Upper lobe of right lung (tissue), 1 donor: ENCODE measurements at regions not wholly inside any gene's neighbourhood (a gene's known extent, or its start where the extent isn't known, plus 50 kb on each side); places are given as distances from the start of the nearest gene placed in this dataset.
"Not testable (repeated sequence)": the region's sequence is repeated elsewhere in the genome, so short reads cannot be mapped to it uniquely, and the experiment has no call there.

ENCODE experiments used
- ATAC-seq: fragments of 200-7000 bp; cut with Tn5 transposase; one replicate; pipeline ENCODE4 v1.9.1; 2020; ENCODE audit warnings: mild to moderate bottlenecking, moderate library complexity
- DNase-seq: peaks from one replicate; pipeline ENCODE4 v3.0.0-alpha.2; 2020
- H3K27ac ChIP-seq: fragments of 200-600 bp; one replicate; pipeline ENCODE4 v1.8.0; 2022
- H3K27me3 ChIP-seq: fragments of 200-600 bp; one replicate; pipeline ENCODE4 v1.8.0; 2022; ENCODE audit warnings: mild to moderate bottlenecking
- H3K36me3 ChIP-seq: fragments of 200-600 bp; one replicate; pipeline ENCODE4 v1.8.0; 2022
- H3K4me1 ChIP-seq: fragments of 200-600 bp; one replicate; pipeline ENCODE4 v1.8.0; 2022
- H3K4me3 ChIP-seq: fragments of 200-600 bp; one replicate; pipeline ENCODE4 v1.8.0; 2022; ENCODE audit warnings: mild to moderate bottlenecking
- H3K9me3 ChIP-seq: fragments of 200-600 bp; one replicate; pipeline ENCODE4 v1.8.0; 2022
- CTCF ChIP-seq: fragments of 200-600 bp; IDR thresholded peaks from one replicate; pipeline ENCODE4 v1.8.0; 2022; ENCODE audit warnings: antibody characterized with exemption
- intact Hi-C: fragments of 100-400 bp; cut with DNase I; formaldehyde crosslinking; loops from one replicate; pipeline ENCODE4 v1.11.0; 2022
- donor health status: DM: no; HTN: yes; CAD: no; lungs with severe emphysema.

DNA sequence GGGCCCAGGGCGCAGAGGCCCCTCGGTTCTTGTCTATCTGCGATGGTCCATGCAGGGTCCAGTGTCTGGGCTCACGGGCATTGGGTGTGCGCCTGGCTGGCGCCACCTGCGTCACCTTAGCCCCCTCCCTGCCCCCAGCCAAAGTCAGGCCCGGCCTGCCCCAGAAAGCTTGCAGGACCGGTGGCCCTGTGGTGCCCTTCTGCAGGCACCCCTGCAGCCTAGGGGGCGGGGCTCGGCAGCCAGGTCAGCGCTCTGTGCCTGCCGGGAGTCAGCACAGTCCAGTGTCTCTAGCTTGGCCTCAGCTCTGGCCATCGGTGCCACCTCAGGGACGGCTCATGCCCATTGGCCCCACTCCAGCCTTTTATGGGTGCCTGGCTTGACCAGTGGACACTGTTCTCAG, 99.7 kb downstream of the TMEM121 start:
- H3K27me3 ChIP-seq, H3K36me3 ChIP-seq, DNase-seq, H3K4me3 ChIP-seq, ATAC-seq, intact Hi-C loops, H3K4me1 ChIP-seq, H3K9me3 ChIP-seq, H3K27ac ChIP-seq: not testable (repeated sequence)

DNA sequence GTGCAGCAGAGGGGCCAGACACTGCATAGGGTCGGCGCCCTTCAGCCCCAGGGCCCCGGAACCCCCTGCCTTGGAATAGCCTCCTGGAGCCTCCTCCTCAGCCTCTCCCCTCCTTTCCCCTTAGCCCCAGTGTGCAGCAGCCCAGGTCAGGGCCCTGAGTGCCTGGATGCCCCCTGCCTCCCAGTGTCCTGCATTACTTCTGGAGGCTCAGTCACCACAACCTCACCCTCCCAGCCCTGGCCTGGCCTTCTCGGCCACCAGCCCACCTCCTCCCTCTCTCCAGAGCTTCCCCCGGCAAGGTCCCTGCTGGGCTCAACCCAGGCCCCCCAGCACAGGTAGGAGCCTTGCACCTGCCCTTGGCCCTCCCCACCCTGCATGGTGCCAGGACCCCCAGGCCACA, 100.3 kb downstream of the TMEM121 start:
- H3K27ac ChIP-seq, H3K36me3 ChIP-seq, H3K4me1 ChIP-seq, H3K27me3 ChIP-seq, H3K4me3 ChIP-seq, H3K9me3 ChIP-seq, DNase-seq, intact Hi-C loops: not testable (repeated sequence)
- ATAC-seq = peak; percentile 5

DNA sequence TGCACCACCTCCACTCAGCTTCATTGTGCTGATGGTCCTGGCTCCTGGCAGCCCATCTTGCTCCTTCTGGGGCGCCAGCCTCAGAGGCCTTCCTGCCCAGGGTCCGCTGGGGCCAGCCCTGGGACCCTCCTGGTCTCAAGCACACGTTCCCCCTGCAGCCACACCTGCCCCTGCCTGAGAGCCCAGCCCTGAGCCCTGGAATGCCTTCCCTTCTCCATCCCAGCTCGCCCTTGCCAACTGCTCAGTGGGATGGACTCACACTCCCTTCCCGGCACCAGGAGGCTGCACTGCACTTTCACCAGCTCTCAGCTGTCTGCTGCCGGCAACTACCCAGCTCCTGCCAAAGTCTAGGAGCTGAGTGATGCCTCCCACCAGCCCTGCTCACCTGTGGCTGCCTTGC, 100.9 kb downstream of the TMEM121 start:
- not testable (repeated sequence) for ATAC-seq, DNase-seq

DNA sequence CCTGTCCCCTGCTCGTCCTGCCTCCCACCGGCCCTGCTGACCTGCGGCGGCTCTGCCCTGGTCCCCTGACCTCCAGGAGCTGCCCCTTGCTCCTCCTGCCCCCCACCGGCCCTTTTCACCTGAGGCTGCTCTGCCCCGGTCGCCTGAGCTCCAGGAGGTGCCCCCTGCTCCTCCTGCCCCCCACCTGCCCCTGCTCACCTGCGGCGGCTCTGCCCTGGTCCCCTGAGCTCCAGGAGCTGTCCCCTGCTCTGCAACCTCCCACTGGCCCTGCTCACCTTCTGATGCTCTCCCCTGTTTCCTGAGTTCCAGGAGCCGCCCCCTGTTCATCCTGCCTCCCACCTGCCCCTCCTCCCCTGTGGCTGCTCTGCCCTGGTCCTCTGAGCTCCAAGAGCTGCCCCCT, 101.3 kb downstream of the TMEM121 start:
- Histone ChIP-seq H3K4me3 (no peak overlapping the region), H3K4me1 (no peaks in the 10 kb centered on the region), H3K27ac (no peak overlapping the region), H3K27me3 (no peaks in the 10 kb centered on the region), H3K9me3 (no peaks in the 10 kb centered on the region), H3K36me3 (no peaks in the 10 kb centered on the region)
- ATAC-seq (no peak), DNase-seq (no peak)
- intact Hi-C loops = no loop called here
- no peak for TF ChIP-seq CTCF

More for the DNA sequence above, 100.9 kb downstream of the TMEM121 start:
- H3K27ac ChIP-seq, H3K27me3 ChIP-seq, intact Hi-C loops, H3K36me3 ChIP-seq, H3K9me3 ChIP-seq, H3K4me1 ChIP-seq, H3K4me3 ChIP-seq: not testable (repeated sequence)

DNA sequence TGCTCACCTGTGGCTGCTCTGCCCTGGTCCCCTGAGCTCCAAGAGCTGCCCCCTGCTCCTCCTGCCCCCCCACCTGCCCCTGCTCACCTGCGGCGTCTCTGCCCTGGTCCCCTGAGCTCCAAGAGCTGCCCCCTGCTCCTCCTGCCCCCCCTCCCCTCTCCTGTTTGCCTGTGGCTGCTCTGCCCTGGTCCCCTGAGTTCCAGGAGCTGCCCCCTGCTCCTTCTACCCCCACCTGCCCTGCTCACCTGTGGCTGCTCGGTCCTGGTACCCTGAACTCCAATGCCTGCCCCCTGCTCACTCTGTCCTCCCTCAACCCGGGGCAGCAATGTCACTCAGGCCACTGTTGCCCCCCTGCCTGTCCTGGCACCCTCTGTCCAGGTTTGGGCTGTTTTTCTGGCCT, 101.7 kb downstream of the TMEM121 start:
- H3K9me3 ChIP-seq, intact Hi-C loops, H3K4me1 ChIP-seq, H3K27me3 ChIP-seq, H3K4me3 ChIP-seq, H3K27ac ChIP-seq, ATAC-seq, DNase-seq, H3K36me3 ChIP-seq: not testable (repeated sequence)

DNA sequence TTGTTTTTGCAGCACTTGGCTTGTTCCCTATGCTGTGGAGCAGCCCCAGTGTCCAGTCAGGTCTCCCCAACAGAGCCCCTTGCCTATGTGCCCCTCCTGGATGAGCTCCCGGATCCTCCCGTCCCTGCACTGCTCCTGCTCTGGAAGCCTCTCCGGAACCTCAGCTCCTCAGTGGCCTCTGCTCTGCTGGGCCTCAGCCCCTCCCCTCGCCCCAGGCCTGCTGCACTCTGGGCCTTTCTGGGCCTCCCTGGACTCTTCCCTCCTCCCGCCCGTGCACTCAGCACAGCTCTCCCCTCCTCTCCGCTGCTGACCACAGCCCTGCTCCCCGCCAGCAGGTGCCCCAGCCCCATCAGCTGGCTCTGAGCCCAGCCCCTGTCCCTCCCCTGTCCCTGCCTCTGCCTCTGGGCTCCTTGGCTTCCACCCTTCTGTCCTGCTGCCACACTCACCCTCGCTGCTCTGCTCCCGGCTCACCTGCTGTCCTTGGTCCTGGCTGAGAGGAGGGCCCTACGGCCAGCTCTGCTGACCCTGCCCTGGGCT, 102.2 kb downstream of the TMEM121 start:
- peak; percentile 49 for ATAC-seq
- DNase-seq, intact Hi-C loops: not testable (repeated sequence)

GRCh38 chr14:105629091-105629885, 102.9 kb downstream of the TMEM121 start:
- peak; percentile 12 for ATAC-seq
- H3K9me3 ChIP-seq, H3K27me3 ChIP-seq, H3K36me3 ChIP-seq, intact Hi-C loops, DNase-seq, H3K4me3 ChIP-seq, H3K4me1 ChIP-seq, H3K27ac ChIP-seq: not testable (repeated sequence)

More for the DNA sequence above, 102.2 kb downstream of the TMEM121 start:
- not testable (repeated sequence) for H3K27me3 ChIP-seq, H3K27ac ChIP-seq, H3K36me3 ChIP-seq, H3K9me3 ChIP-seq, H3K4me1 ChIP-seq, H3K4me3 ChIP-seq

DNA sequence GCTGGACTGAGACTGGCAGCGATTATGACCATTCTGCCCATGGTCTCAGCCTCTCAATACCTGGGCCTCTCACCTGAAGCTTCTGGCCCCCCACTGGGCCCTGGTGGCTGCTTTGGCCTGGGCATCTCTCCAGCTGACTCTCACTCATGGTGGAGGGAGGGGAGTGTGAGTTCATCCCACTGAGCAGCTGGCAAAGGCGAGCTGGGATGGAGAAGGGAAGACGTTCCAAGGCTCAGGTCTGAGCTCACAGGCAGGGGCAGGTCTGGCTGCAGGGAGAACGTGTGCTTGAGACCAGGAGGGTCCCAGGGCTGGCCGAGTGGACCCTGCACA, 103.5 kb downstream of the TMEM121 start:
- Histone ChIP-seq H3K4me1 (no peaks in the 10 kb centered on the region), H3K27me3 (no peaks in the 10 kb centered on the region), H3K9me3 (no peaks in the 10 kb centered on the region), H3K27ac (no peak overlapping the region), H3K4me3 (no peak overlapping the region), H3K36me3 (no peaks in the 10 kb centered on the region)
- DNase-seq (no peak), ATAC-seq (no peak)
- intact Hi-C loops = no loop called here
- no peak for TF ChIP-seq CTCF

GRCh38 chr14:105630293-105630934, 104.0 kb downstream of the TMEM121 start:
- H3K4me3 ChIP-seq, H3K27ac ChIP-seq, intact Hi-C loops, DNase-seq, ATAC-seq, H3K27me3 ChIP-seq, H3K4me1 ChIP-seq, H3K36me3 ChIP-seq, H3K9me3 ChIP-seq: not testable (repeated sequence)

- not testable (repeated sequence) for DNase-seq, ATAC-seq, H3K4me1 ChIP-seq
Observed at GRCh38 chr14:105630935-105631779, 104.8 kb downstream of the TMEM121 start.

More at GRCh38 chr14:105630935-105631779, 104.8 kb downstream of the TMEM121 start:
- H3K27me3 ChIP-seq, intact Hi-C loops, H3K27ac ChIP-seq, H3K9me3 ChIP-seq, H3K4me3 ChIP-seq, H3K36me3 ChIP-seq: not testable (repeated sequence)
